Adipocyte (in vitro differentiated cells): ENCODE measurements at regions not wholly inside any gene's neighbourhood (a gene's known extent, or its start where the extent isn't known, plus 50 kb on each side); places are given as distances from the start of the nearest gene placed in this dataset.

Source experiments
- DNase-seq: peaks from one replicate; pipeline ENCODE4 v3.0.0-alpha.2; 2015; ENCODE audit warnings: low read depth
- H3K27me3 ChIP-seq: replicated peaks from 2 replicates; pipeline ENCODE4 v1.7.0; 2013; ENCODE audit warnings: mild to moderate bottlenecking, low read length, moderate library complexity; ENCODE audit not compliant: control insufficient read depth, insufficient read depth
- H3K36me3 ChIP-seq: 2 replicates; pipeline ENCODE4 v1.7.0; 2013; ENCODE audit warnings: low read length, mild to moderate bottlenecking, moderate library complexity; ENCODE audit not compliant: control insufficient read depth, insufficient read depth, severe bottlenecking
- H3K4me1 ChIP-seq: 2 replicates; pipeline ENCODE4 v1.7.0; 2013; ENCODE audit warnings: mild to moderate bottlenecking, low read length, moderate library complexity; ENCODE audit not compliant: control insufficient read depth, insufficient read depth
- H3K4me3 ChIP-seq: 2 replicates; pipeline ENCODE4 v1.7.0; 2013; ENCODE audit warnings: mild to moderate bottlenecking, low read length, moderate library complexity
- H3K9ac ChIP-seq: 2 replicates; pipeline ENCODE4 v1.7.0; 2013; ENCODE audit warnings: mild to moderate bottlenecking, low read length, moderate library complexity
- H3K9me3 ChIP-seq: 2 replicates; pipeline ENCODE4 v1.7.0; 2013; ENCODE audit warnings: mild to moderate bottlenecking, low read length, moderate library complexity; ENCODE audit not compliant: control insufficient read depth

GRCh38 chr2:136363470-136363869 lies 245.5 kb upstream of the CXCR4 start:
- H3K9ac ChIP-seq = no peak overlapping the region

GRCh38 chr2:136362676-136363390 lies 244.9 kb upstream of the CXCR4 start:
- Histone ChIP-seq H3K4me1 (peaks cover 8% of the 10 kb centered on the region), H3K27me3 (no peaks in the 10 kb centered on the region), H3K4me3 (no peak overlapping the region), H3K9me3 (peaks cover 7% of the 10 kb centered on the region), H3K36me3 (no peaks in the 10 kb centered on the region), H3K9ac (no peak overlapping the region)
- DNase-seq = no peak

More at GRCh38 chr2:136363470-136363869, 245.5 kb upstream of the CXCR4 start:
- Histone ChIP-seq H3K27me3 (no peaks in the 10 kb centered on the region), H3K4me3 (no peak overlapping the region), H3K36me3 (no peaks in the 10 kb centered on the region), H3K4me1 (peaks cover 8% of the 10 kb centered on the region), H3K9me3 (peaks cover 10% of the 10 kb centered on the region)
- DNase-seq = no peak

GRCh38 chr2:136361521-136361920 lies 243.6 kb upstream of the CXCR4 start:
- no peak for DNase-seq
- Histone ChIP-seq H3K4me3 (no peak overlapping the region), H3K4me1 (peaks cover 8% of the 10 kb centered on the region), H3K27me3 (no peaks in the 10 kb centered on the region), H3K9ac (no peak overlapping the region), H3K36me3 (no peaks in the 10 kb centered on the region), H3K9me3 (no peaks in the 10 kb centered on the region)

- Histone ChIP-seq H3K9me3 (no peaks in the 10 kb centered on the region), H3K4me1 (peaks cover 8% of the 10 kb centered on the region), H3K27me3 (no peaks in the 10 kb centered on the region), H3K4me3 (no peak overlapping the region), H3K9ac (no peak overlapping the region), H3K36me3 (no peaks in the 10 kb centered on the region)
- DNase-seq = no peak
Observed at GRCh38 chr2:136360790-136361189, 242.8 kb upstream of the CXCR4 start.

GRCh38 chr2:136359121-136359965 lies 241.4 kb upstream of the CXCR4 start:
- no peaks in the 10 kb centered on the region for H3K9me3 ChIP-seq
- no peaks in the 10 kb centered on the region for H3K27me3 ChIP-seq
- H3K9ac ChIP-seq = no peak overlapping the region
- no peaks in the 10 kb centered on the region for H3K36me3 ChIP-seq
- no peak for DNase-seq
- no peak overlapping the region for H3K4me3 ChIP-seq
- peaks cover 8% of the 10 kb centered on the region for H3K4me1 ChIP-seq

- DNase-seq = no peak
- Histone ChIP-seq H3K4me3 (no peak overlapping the region), H3K9ac (no peak overlapping the region), H3K9me3 (no peaks in the 10 kb centered on the region), H3K4me1 (peaks cover 2% of the 10 kb centered on the region), H3K27me3 (no peaks in the 10 kb centered on the region), H3K36me3 (no peaks in the 10 kb centered on the region)
Observed at GRCh38 chr2:136358576-136358975, 240.6 kb upstream of the CXCR4 start.

- no peak for DNase-seq
Observed at GRCh38 chr2:136357007-136357380, 239.0 kb upstream of the CXCR4 start.

GRCh38 chr2:136356125-136357006 lies 238.4 kb upstream of the CXCR4 start:
- DNase-seq = no peak
- H3K9ac ChIP-seq = no peak overlapping the region
- H3K4me3 ChIP-seq = no peak overlapping the region
- H3K27me3 ChIP-seq = peaks cover 5% of the 10 kb centered on the region
- no peaks in the 10 kb centered on the region for H3K36me3 ChIP-seq
- no peaks in the 10 kb centered on the region for H3K4me1 ChIP-seq
- H3K9me3 ChIP-seq = peaks cover 2% of the 10 kb centered on the region

More at GRCh38 chr2:136357007-136357380, 239.0 kb upstream of the CXCR4 start:
- H3K4me3 ChIP-seq = no peak overlapping the region
- H3K9ac ChIP-seq = no peak overlapping the region
- peaks cover 2% of the 10 kb centered on the region for H3K9me3 ChIP-seq
- peaks cover 5% of the 10 kb centered on the region for H3K27me3 ChIP-seq
- no peaks in the 10 kb centered on the region for H3K4me1 ChIP-seq
- no peaks in the 10 kb centered on the region for H3K36me3 ChIP-seq

- peaks cover 7% of the 10 kb centered on the region for H3K9me3 ChIP-seq
- H3K4me1 ChIP-seq = no peaks in the 10 kb centered on the region
- no peaks in the 10 kb centered on the region for H3K36me3 ChIP-seq
- H3K4me3 ChIP-seq = no peak overlapping the region
- no peak for DNase-seq
- peaks cover 5% of the 10 kb centered on the region for H3K27me3 ChIP-seq
- H3K9ac ChIP-seq = no peak overlapping the region
Observed at GRCh38 chr2:136351684-136352083, 233.7 kb upstream of the CXCR4 start.

- H3K36me3 ChIP-seq = no peaks in the 10 kb centered on the region
- no peak overlapping the region for H3K4me3 ChIP-seq
- no peak overlapping the region for H3K9ac ChIP-seq
- peaks cover 5% of the 10 kb centered on the region for H3K9me3 ChIP-seq
- no peaks in the 10 kb centered on the region for H3K4me1 ChIP-seq
- DNase-seq = no peak
- peaks cover 5% of the 10 kb centered on the region for H3K27me3 ChIP-seq
Observed at GRCh38 chr2:136347981-136348380, 230.0 kb upstream of the CXCR4 start.

- H3K9me3 ChIP-seq = no peaks in the 10 kb centered on the region
- no peak overlapping the region for H3K4me3 ChIP-seq
- H3K27me3 ChIP-seq = no peaks in the 10 kb centered on the region
- H3K36me3 ChIP-seq = no peaks in the 10 kb centered on the region
- DNase-seq = no peak
- peaks cover 3% of the 10 kb centered on the region for H3K4me1 ChIP-seq
- H3K9ac ChIP-seq = no peak overlapping the region
Observed at GRCh38 chr2:136344339-136344738, 226.4 kb upstream of the CXCR4 start.
